ENCODE measurements at regions not wholly inside any gene's neighbourhood (a gene's known extent, or its start where the extent isn't known, plus 50 kb on each side); places are given as distances from the start of the nearest gene placed in this dataset.
"Not testable (repeated sequence)": the region's sequence is repeated elsewhere in the genome, so short reads cannot be mapped to it uniquely, and the experiment has no call there.

- ChIA-PET CTCF (interaction anchor here (0.7 kb wide), 1 partner anchor 18 kb away, joined by 3 read pairs; no protein-coding TSS in a partner anchor), POLR2A (no interaction called here)
These were observed 224.2 kb upstream of the SSTR4 start for GRCh38 chr20:22810626-22811569.

- POLR2A ChIA-PET, result no interaction called here
These were observed 220.5 kb upstream of the SSTR4 start for GRCh38 chr20:22814471-22815205.

GRCh38 chr20:22815206-22815551, 219.9 kb upstream of the SSTR4 start:
- POLR2A ChIA-PET, result no interaction called here
- CTCF ChIA-PET, result no interaction called here

More at GRCh38 chr20:22814471-22815205, 220.5 kb upstream of the SSTR4 start:
- CTCF ChIA-PET, result no interaction called here

GRCh38 chr20:22815603-22816315, 219.4 kb upstream of the SSTR4 start:
- ChIA-PET POLR2A (no interaction called here), CTCF (no interaction called here)

- POLR2A ChIA-PET, result no interaction called here
- CTCF ChIA-PET, result no interaction called here
These were observed 216.5 kb upstream of the SSTR4 start for GRCh38 chr20:22818636-22819035.

GRCh38 chr20:22819112-22819511, 216.0 kb upstream of the SSTR4 start:
- ChIA-PET POLR2A (no interaction called here), CTCF (no interaction called here)

- CTCF ChIA-PET, result no interaction called here
- POLR2A ChIA-PET, result no interaction called here
These were observed 215.3 kb upstream of the SSTR4 start for GRCh38 chr20:22819784-22820183.

- POLR2A ChIA-PET, result no interaction called here
- CTCF ChIA-PET, result no interaction called here
These were observed 213.9 kb upstream of the SSTR4 start for GRCh38 chr20:22821081-22821727.

GRCh38 chr20:22821796-22822195, 213.3 kb upstream of the SSTR4 start:
- CTCF ChIA-PET, result no interaction called here
- POLR2A ChIA-PET, result no interaction called here

GRCh38 chr20:22823119-22823518, 212.0 kb upstream of the SSTR4 start:
- ChIA-PET POLR2A (no interaction called here), CTCF (no interaction called here)

GRCh38 chr20:22824077-22824476, 211.0 kb upstream of the SSTR4 start:
- ChIA-PET POLR2A (no interaction called here), CTCF (no interaction called here)

GRCh38 chr20:22825076-22825475, 210.0 kb upstream of the SSTR4 start:
- CTCF ChIA-PET, result no interaction called here

GRCh38 chr20:22825546-22825945, 209.6 kb upstream of the SSTR4 start:
- ChIA-PET CTCF (no interaction called here), POLR2A (no interaction called here)

More at GRCh38 chr20:22825076-22825475, 210.0 kb upstream of the SSTR4 start:
- POLR2A ChIA-PET, result no interaction called here

GRCh38 chr20:22826306-22827230, 208.5 kb upstream of the SSTR4 start:
- POLR2A ChIA-PET, result no interaction called here
- CTCF ChIA-PET, result no interaction called here

GRCh38 chr20:22827916-22828315, 207.2 kb upstream of the SSTR4 start:
- POLR2A ChIA-PET, result no interaction called here
- CTCF ChIA-PET, result no interaction called here

GRCh38 chr20:22829356-22829755, 205.8 kb upstream of the SSTR4 start:
- ChIA-PET POLR2A (no interaction called here), CTCF (interaction anchor here (0.5 kb wide), 1 partner anchor 18 kb away, joined by 3 read pairs; no protein-coding TSS in a partner anchor)

GRCh38 chr20:22830138-22830537, 205.0 kb upstream of the SSTR4 start:
- POLR2A ChIA-PET, result no interaction called here
- CTCF ChIA-PET, result no interaction called here

GRCh38 chr20:22830715-22831114, 204.4 kb upstream of the SSTR4 start:
- CTCF ChIA-PET, POLR2A ChIA-PET: not testable (repeated sequence)

GRCh38 chr20:22833851-22834250, 201.3 kb upstream of the SSTR4 start:
- ChIA-PET POLR2A (no interaction called here), CTCF (no interaction called here)
